HFF-Myc (cell line): ENCODE measurements at regions not wholly inside any gene's neighbourhood (a gene's known extent, or its start where the extent isn't known, plus 50 kb on each side); places are given as distances from the start of the nearest gene placed in this dataset.

Experiments
- DNase-seq: peaks from one replicate; pipeline ENCODE4 v3.0.0-alpha.2; 2011; ENCODE audit warnings: low read depth; ENCODE audit errors: extremely low read depth
- H3K4me3 ChIP-seq: replicated peaks from 2 replicates; pipeline ENCODE4 v1.5.1; 2011; ENCODE audit warnings: low read depth, mild to moderate bottlenecking, control low read depth, low read length
- TF ChIP-seq, protein P1 (sequence below): IDR thresholded peaks from 2 replicates; pipeline ENCODE4 v1.5.1; 2012; ENCODE audit warnings: mild to moderate bottlenecking, low read depth, low read length, control low read depth; ENCODE audit errors: missing control alignments

DNA sequence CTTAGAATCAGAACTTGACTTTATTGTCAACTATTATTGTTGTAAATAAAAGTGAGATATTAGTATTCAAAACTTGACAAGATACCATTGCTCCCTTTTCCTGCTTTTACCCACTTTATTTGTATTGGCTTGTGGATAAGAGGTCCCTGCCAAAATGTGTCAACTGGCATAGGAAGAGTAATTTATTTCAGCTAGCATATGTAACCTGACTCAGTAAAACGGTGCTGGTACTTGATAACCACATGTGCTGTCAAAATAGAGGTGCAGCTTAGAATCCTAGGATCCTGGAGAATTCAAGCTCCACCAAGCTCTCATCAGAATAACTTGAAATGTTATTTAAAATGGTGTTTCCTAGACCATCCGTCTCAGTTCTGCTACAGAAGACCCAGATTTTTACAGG lies 90.2 kb upstream of the TGFBR2 start:
- no peak for DNase-seq
- TF ChIP-seq, protein P1, sequence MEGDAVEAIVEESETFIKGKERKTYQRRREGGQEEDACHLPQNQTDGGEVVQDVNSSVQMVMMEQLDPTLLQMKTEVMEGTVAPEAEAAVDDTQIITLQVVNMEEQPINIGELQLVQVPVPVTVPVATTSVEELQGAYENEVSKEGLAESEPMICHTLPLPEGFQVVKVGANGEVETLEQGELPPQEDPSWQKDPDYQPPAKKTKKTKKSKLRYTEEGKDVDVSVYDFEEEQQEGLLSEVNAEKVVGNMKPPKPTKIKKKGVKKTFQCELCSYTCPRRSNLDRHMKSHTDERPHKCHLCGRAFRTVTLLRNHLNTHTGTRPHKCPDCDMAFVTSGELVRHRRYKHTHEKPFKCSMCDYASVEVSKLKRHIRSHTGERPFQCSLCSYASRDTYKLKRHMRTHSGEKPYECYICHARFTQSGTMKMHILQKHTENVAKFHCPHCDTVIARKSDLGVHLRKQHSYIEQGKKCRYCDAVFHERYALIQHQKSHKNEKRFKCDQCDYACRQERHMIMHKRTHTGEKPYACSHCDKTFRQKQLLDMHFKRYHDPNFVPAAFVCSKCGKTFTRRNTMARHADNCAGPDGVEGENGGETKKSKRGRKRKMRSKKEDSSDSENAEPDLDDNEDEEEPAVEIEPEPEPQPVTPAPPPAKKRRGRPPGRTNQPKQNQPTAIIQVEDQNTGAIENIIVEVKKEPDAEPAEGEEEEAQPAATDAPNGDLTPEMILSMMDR = no peak

DNA sequence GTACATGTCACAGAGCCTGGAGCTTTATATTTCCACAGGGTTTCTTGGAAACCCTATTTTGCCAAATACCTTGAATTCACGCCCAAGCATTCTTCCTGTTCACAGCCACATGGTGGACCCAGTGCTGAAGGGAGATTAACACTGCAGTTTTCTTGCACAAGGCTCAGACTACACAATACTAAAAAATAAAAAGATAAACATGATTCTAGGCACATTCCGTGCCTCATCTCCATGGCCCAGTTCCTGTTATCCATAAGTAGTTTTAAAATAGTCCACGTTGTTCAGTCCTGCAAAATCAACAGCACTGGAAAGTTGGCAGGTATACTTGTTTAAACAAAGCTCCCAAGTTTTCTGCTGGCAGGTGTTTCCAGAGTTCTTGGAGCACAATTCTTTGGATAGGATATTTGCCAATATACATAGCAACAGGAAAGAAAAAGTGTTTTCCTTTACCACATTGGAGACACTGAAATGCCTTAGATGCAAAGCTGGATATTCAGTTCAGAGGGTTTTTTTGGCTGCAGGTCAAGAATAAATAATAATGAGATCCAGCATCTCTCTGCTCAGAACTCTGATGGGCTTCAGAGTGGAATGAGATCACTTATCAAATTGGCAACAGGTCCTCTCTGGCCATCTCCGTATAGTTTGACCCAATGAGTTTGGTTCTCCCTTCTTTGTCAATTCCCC lies 88.1 kb upstream of the TGFBR2 start:
- TF ChIP-seq, protein P1 = no peak
- no peak for DNase-seq
- H3K4me3 ChIP-seq = no peak overlapping the region

More for the DNA sequence above, 90.2 kb upstream of the TGFBR2 start:
- H3K4me3 ChIP-seq = no peak overlapping the region

- no peak overlapping the region for H3K4me3 ChIP-seq
- DNase-seq = no peak
- TF ChIP-seq, protein P1 = no peak
These were observed 87.5 kb upstream of the TGFBR2 start for GRCh38 chr3:30518872-30519271.

GRCh38 chr3:30520699-30521098 lies 85.7 kb upstream of the TGFBR2 start:
- no peak for DNase-seq
- H3K4me3 ChIP-seq = no peak overlapping the region
- TF ChIP-seq, protein P1 = no peak

GRCh38 chr3:30521156-30521715 lies 85.2 kb upstream of the TGFBR2 start:
- H3K4me3 ChIP-seq = no peak overlapping the region
- TF ChIP-seq, protein P1 = no peak
- no peak for DNase-seq

- TF ChIP-seq, protein P1 = no peak
- DNase-seq = no peak
These were observed 83.9 kb upstream of the TGFBR2 start for GRCh38 chr3:30522476-30522875.

DNA sequence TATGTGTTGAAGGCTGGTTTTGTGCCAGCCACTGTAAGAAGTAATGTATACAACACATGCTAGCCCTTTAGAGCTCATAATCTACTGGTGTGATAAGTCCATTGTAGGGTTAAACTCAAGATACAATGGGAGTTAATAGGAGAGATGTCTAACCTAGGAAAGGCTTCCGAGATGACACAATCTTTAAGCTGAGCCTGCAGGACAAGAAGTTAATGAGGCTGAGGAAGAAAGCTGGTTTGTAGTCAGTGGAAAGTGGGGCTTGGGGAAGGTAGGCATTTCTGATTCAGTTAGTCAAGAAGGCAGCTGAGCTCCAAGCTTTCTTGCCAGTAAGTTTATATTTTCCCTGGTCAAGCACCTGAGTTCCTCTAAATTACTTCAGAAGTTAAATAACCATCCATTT lies 83.0 kb upstream of the TGFBR2 start:
- H3K4me3 ChIP-seq = no peak overlapping the region
- TF ChIP-seq, protein P1 = no peak

More at GRCh38 chr3:30522476-30522875, 83.9 kb upstream of the TGFBR2 start:
- no peak overlapping the region for H3K4me3 ChIP-seq

More for the DNA sequence above, 83.0 kb upstream of the TGFBR2 start:
- DNase-seq = no peak
